ENCODE measurements at regions not wholly inside any gene's neighbourhood (a gene's known extent, or its start where the extent isn't known, plus 50 kb on each side); places are given as distances from the start of the nearest gene placed in this dataset.

GRCh38 chr5:105993027-105993426 lies 1677.7 kb downstream of the EFNA5 start:
- DNase-seq (ENCODE audit: low spot score), result no peak

GRCh38 chr5:105982526-105982925 lies 1688.2 kb downstream of the EFNA5 start:
- DNase-seq (ENCODE audit: low spot score), result no peak

GRCh38 chr5:105978011-105978410 lies 1692.7 kb downstream of the EFNA5 start:
- DNase-seq (ENCODE audit: low spot score), result no peak

GRCh38 chr5:105977163-105977562 lies 1693.6 kb downstream of the EFNA5 start:
- peak; percentile 1 for DNase-seq (ENCODE audit: low spot score)

- DNase-seq (ENCODE audit: low spot score), result no peak
These were observed 1699.8 kb downstream of the EFNA5 start for GRCh38 chr5:105970919-105971318.

- DNase-seq (ENCODE audit: low spot score), result no peak
These were observed 1701.8 kb downstream of the EFNA5 start for GRCh38 chr5:105968981-105969380.

- DNase-seq (ENCODE audit: low spot score), result no peak
These were observed 1707.0 kb downstream of the EFNA5 start for GRCh38 chr5:105963696-105964255.

GRCh38 chr5:105961572-105961971 lies 1709.2 kb downstream of the EFNA5 start:
- no peak for DNase-seq (ENCODE audit: low spot score)

GRCh38 chr5:105956456-105957196 lies 1714.1 kb downstream of the EFNA5 start:
- DNase-seq (ENCODE audit: low spot score), result no peak

- no peak for DNase-seq (ENCODE audit: low spot score)
These were observed 1716.4 kb downstream of the EFNA5 start for GRCh38 chr5:105954341-105954740.

GRCh38 chr5:105953616-105954015 lies 1717.1 kb downstream of the EFNA5 start:
- DNase-seq (ENCODE audit: low spot score), result no peak

- no peak for DNase-seq (ENCODE audit: low spot score)
These were observed 1717.9 kb downstream of the EFNA5 start for GRCh38 chr5:105952875-105953274.

- no peak for DNase-seq (ENCODE audit: low spot score)
These were observed 1723.3 kb downstream of the EFNA5 start for GRCh38 chr5:105947461-105947860.

- no peak for DNase-seq (ENCODE audit: low spot score)
These were observed 1725.3 kb downstream of the EFNA5 start for GRCh38 chr5:105945203-105945972.

GRCh38 chr5:105940181-105940580 lies 1730.6 kb downstream of the EFNA5 start:
- DNase-seq (ENCODE audit: low spot score), result no peak

- DNase-seq (ENCODE audit: low spot score), result no peak
These were observed 1736.6 kb downstream of the EFNA5 start for GRCh38 chr5:105934171-105934570.

- DNase-seq (ENCODE audit: low spot score), result no peak
These were observed 1738.8 kb downstream of the EFNA5 start for GRCh38 chr5:105931881-105932421.

GRCh38 chr5:105929858-105930257 lies 1740.9 kb downstream of the EFNA5 start:
- DNase-seq (ENCODE audit: low spot score), result no peak

GRCh38 chr5:105924366-105924765 lies 1746.4 kb downstream of the EFNA5 start:
- DNase-seq (ENCODE audit: low spot score), result no peak

- DNase-seq (ENCODE audit: low spot score), result no peak
These were observed 1748.2 kb downstream of the EFNA5 start for GRCh38 chr5:105922574-105922973.

- DNase-seq (ENCODE audit: low spot score), result no peak
These were observed 1748.7 kb downstream of the EFNA5 start for GRCh38 chr5:105922080-105922479.

- DNase-seq (ENCODE audit: low spot score), result no peak
These were observed 1753.5 kb downstream of the EFNA5 start for GRCh38 chr5:105917189-105917588.

GRCh38 chr5:105907016-105907415 lies 1763.7 kb downstream of the EFNA5 start:
- no peak for DNase-seq (ENCODE audit: low spot score)
